Endothelial cell of umbilical vein (primary cell): ENCODE measurements at regions not wholly inside any gene's neighbourhood (a gene's known extent, or its start where the extent isn't known, plus 50 kb on each side); places are given as distances from the start of the nearest gene placed in this dataset.

Experiments used
- BruUV-seq: library from RNA; stranded (reverse); fragments of 400-500 nt; replicated peaks from 2 replicates; lab custom pipeline; 2021; lab: Mats Ljungman, UMichigan
- CTCF ChIA-PET: fragments of 300-600, 350-600 bp; sonication (Branson Sonifier 250); formaldehyde crosslinking; loops from one replicate; lab custom pipeline; 2021; ENCODE audit warnings: antibody characterized with exemption, inconsistent platforms; lab: Charles Lee
- POLR2A ChIA-PET: fragments of 300-600, 350-600 bp; sonication (Branson Sonifier 250); formaldehyde crosslinking; loops from one replicate; lab custom pipeline; 2021; ENCODE audit warnings: antibody characterized with exemption, inconsistent platforms; lab: Charles Lee
- DNase-seq: peaks from one replicate; pipeline ENCODE4 v3.0.0-alpha.2; 2011; ENCODE audit warnings: low read depth, low spot score
- FAIRE-seq: peaks from 2 replicates; lab custom pipeline; 2011; peaks lifted over from hg19 to GRCh38; lab: Jason Lieb, UNC
- H2AFZ ChIP-seq: 2 replicates; pipeline ENCODE4 v1.6.0; 2012; ENCODE audit warnings: low read depth, low read length, control low read depth, inconsistent platforms
- H3K27ac ChIP-seq: 2 replicates; pipeline ENCODE4 v1.5.1; 2011; ENCODE audit warnings: low read depth, mild to moderate bottlenecking, control low read depth, low read length, moderate library complexity; ENCODE audit not compliant: insufficient read depth
- H3K27me3 ChIP-seq, 2 experiments: 2 replicates each; pipeline versions ENCODE4 v1.6.0 to v1.6.1; 2011; ENCODE audit warnings: low read length in 2 of 2, mixed read lengths in 1 of 2; ENCODE audit not compliant: control insufficient read depth in 2 of 2, insufficient read depth in 2 of 2
- H3K36me3 ChIP-seq, 2 experiments: 2 replicates in 1 of 2; 3 replicates in 1 of 2; pipeline ENCODE4 v1.5.1; 2011; ENCODE audit warnings: low read length in 2 of 2, mild to moderate bottlenecking in 1 of 2, moderate library complexity in 1 of 2; ENCODE audit not compliant: control insufficient read depth in 2 of 2, insufficient read depth in 2 of 2; ENCODE audit errors: extremely low read depth in 1 of 2
- H3K4me1 ChIP-seq: 3 replicates; pipeline ENCODE4 v1.5.1; 2011; ENCODE audit warnings: mild to moderate bottlenecking, low read length; ENCODE audit not compliant: control insufficient read depth, insufficient read depth; ENCODE audit errors: extremely low read depth
- H3K4me2 ChIP-seq: 2 replicates; pipeline ENCODE4 v1.6.1; 2011; ENCODE audit warnings: low read length, control low read depth, mixed read lengths; ENCODE audit not compliant: insufficient read depth
- H3K4me3 ChIP-seq, 3 experiments: fragments of 200-600 bp in 1 of 3; sonication (generic), shearing (Covaris generic) in 1 of 3; replicated peaks in 1 of 3; 2 replicates each; pipeline ENCODE4 v1.5.1; 2011 to 2016; ENCODE audit warnings: control low read depth in 3 of 3, low read length in 3 of 3, mild to moderate bottlenecking in 2 of 3, inconsistent platforms in 1 of 3, low read depth in 1 of 3, moderate library complexity in 1 of 3; ENCODE audit not compliant: insufficient read depth in 1 of 3
- H3K79me2 ChIP-seq: 2 replicates; pipeline ENCODE4 v1.6.0; 2012; ENCODE audit warnings: low read length, inconsistent platforms; ENCODE audit not compliant: control insufficient read depth, insufficient read depth
- H3K9ac ChIP-seq: replicated peaks from 2 replicates; pipeline ENCODE3; 2011; ENCODE audit warnings: low read length, control low read depth; ENCODE audit not compliant: insufficient read depth; ENCODE audit errors: extremely low read depth
- H3K9me1 ChIP-seq: replicated peaks from 3 replicates; pipeline ENCODE4 v1.6.0; 2011; ENCODE audit warnings: mild to moderate bottlenecking, low read length; ENCODE audit not compliant: control insufficient read depth, insufficient read depth; ENCODE audit errors: extremely low read depth
- H3K9me3 ChIP-seq: replicated peaks from 2 replicates; pipeline ENCODE4 v1.5.1; 2012; ENCODE audit warnings: low read length, inconsistent platforms; ENCODE audit not compliant: control insufficient read depth, insufficient read depth
- H4K20me1 ChIP-seq: replicated peaks from 2 replicates; pipeline ENCODE3; 2011; ENCODE audit warnings: mild to moderate bottlenecking, low read length; ENCODE audit not compliant: control insufficient read depth, insufficient read depth; ENCODE audit errors: extremely low read depth
- EZH2 ChIP-seq: IDR thresholded peaks from 2 replicates; pipeline ENCODE4 v1.6.1; 2012; ENCODE audit warnings: borderline replicate concordance, low read depth, mild to moderate bottlenecking, moderate library complexity, low read length, inconsistent platforms; ENCODE audit not compliant: severe bottlenecking
- FOS ChIP-seq: IDR thresholded peaks from 2 replicates; pipeline ENCODE4 v1.6.1; 2011; ENCODE audit warnings: mild to moderate bottlenecking, low read length, moderate library complexity, borderline replicate concordance; ENCODE audit not compliant: insufficient read depth
- GATA2 ChIP-seq: IDR thresholded peaks from 2 replicates; pipeline ENCODE4 v1.7.0; 2011; ENCODE audit warnings: low read depth, mild to moderate bottlenecking, moderate library complexity, mixed read lengths, low read length; ENCODE audit not compliant: insufficient read length, insufficient read depth
- JUN ChIP-seq: IDR thresholded peaks from 2 replicates; pipeline ENCODE4 v1.6.1; 2011; ENCODE audit warnings: borderline replicate concordance, low read depth; ENCODE audit not compliant: insufficient read length, insufficient read depth
- MAX ChIP-seq: IDR thresholded peaks from 2 replicates; pipeline ENCODE4 v1.6.1; 2011; ENCODE audit not compliant: insufficient read depth, insufficient read length
- MYC ChIP-seq: IDR thresholded peaks from one replicate; pipeline ENCODE4 v1.6.1; 2011; ENCODE audit warnings: mild to moderate bottlenecking, low read depth, low read length
- POLR2A ChIP-seq: IDR thresholded peaks from 2 replicates; pipeline ENCODE4 v1.6.1; 2012; ENCODE audit warnings: low read depth, mild to moderate bottlenecking, control low read depth, low read length
- POLR2AphosphoS5 ChIP-seq: IDR thresholded peaks from 2 replicates; pipeline ENCODE4 v1.6.1; 2012; ENCODE audit warnings: low read depth, mild to moderate bottlenecking, control low read depth, low read length, moderate library complexity; ENCODE audit not compliant: insufficient read depth
- dilution Hi-C: fragments of 300-500 bp; cut with MboI; formaldehyde crosslinking; loops from one replicate; pipeline ENCODE4 v1.15.0; 2019; ENCODE audit warnings: low sequenced_read_pairs; ENCODE audit not compliant: extremely low pct_ligation_motif_present
- intact Hi-C: fragments of 100-400 bp; cut with micrococcal nuclease; formaldehyde crosslinking; loops from one replicate; pipeline ENCODE4 v1.10.0; 2022
- TF ChIP-seq, protein P1 (sequence below), 2 donors: IDR thresholded peaks; 1 replicate in 1 of 2; 2 replicates in 1 of 2; pipeline ENCODE4 v1.5.1; 2011; ENCODE audit warnings: low read length in 2 of 2, mild to moderate bottlenecking in 2 of 2, moderate library complexity in 2 of 2, control low read depth in 1 of 2, inconsistent platforms in 1 of 2, low read depth in 1 of 2; ENCODE audit not compliant: insufficient read depth in 1 of 2; ENCODE audit errors: extremely low read depth in 1 of 2

DNA sequence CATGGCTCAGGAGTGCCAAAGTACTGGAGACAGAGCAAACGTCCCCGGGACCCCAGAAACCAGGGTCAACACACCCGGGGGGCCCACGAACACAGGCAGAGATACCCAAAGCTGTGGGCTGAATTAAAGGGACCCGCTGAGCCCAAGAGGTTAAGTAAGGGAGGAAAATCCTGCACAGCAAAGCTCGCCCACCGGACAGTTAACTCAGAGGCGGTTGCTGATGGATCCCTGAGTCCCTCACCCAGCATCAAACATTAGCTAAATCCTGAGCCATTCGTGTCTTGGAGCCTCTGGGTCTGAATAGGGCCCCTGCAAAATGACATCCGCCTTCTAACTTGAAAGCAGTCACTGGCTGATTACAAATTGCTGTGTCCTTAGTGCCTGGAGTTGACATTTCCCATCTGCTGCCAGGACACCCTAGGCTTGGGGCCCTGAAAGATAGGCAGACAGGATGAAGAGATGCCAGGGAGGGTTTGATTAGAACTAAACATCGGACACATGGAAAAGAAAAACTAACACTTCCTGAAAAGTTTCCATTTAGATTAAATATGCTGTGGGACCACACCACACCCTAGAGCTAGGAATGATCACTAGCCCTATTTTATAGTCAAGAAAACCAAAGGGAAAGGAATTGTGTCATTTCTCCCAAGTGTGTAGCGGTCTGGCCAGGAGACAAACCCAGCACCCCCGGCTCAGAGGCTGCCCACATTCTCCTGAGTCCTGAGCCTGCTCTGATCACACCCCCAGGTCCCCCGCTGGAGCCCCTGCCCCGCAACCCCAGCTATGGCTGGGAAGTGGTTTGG is 239.3 kb downstream of the NPHP4 start:
- no peaks in the 10 kb centered on the region for H3K9me3 ChIP-seq
- no peaks in the 10 kb centered on the region for H3K27me3 ChIP-seq
- no peak overlapping the region for H2AFZ ChIP-seq
- dilution Hi-C loops = no loop called here
- H3K4me3 ChIP-seq = no peak overlapping the region
- no peak overlapping the region for H3K9ac ChIP-seq
- no peak for DNase-seq
- TF ChIP-seq GATA2 = no peak
- TF ChIP-seq EZH2 = no peak
- TF ChIP-seq MYC = no peak
- TF ChIP-seq MAX = no peak
- TF ChIP-seq POLR2AphosphoS5 = no peak
- TF ChIP-seq POLR2A = no peak
- no peak for TF ChIP-seq FOS
- TF ChIP-seq, protein P1, sequence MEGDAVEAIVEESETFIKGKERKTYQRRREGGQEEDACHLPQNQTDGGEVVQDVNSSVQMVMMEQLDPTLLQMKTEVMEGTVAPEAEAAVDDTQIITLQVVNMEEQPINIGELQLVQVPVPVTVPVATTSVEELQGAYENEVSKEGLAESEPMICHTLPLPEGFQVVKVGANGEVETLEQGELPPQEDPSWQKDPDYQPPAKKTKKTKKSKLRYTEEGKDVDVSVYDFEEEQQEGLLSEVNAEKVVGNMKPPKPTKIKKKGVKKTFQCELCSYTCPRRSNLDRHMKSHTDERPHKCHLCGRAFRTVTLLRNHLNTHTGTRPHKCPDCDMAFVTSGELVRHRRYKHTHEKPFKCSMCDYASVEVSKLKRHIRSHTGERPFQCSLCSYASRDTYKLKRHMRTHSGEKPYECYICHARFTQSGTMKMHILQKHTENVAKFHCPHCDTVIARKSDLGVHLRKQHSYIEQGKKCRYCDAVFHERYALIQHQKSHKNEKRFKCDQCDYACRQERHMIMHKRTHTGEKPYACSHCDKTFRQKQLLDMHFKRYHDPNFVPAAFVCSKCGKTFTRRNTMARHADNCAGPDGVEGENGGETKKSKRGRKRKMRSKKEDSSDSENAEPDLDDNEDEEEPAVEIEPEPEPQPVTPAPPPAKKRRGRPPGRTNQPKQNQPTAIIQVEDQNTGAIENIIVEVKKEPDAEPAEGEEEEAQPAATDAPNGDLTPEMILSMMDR (IDR thresholded peaks at IDR 0.05; ENCODE audit: extremely low read depth in 1 of 2, insufficient read depth in 1 of 2, low read depth in 1 of 2, low read length in 2 of 2) = no peak
- TF ChIP-seq JUN = no peak
- no peaks in the 10 kb centered on the region for H3K36me3 ChIP-seq
- H3K27ac ChIP-seq = no peak overlapping the region
- no TSS peak for BruUV-seq
- H3K79me2 ChIP-seq = no peaks in the 10 kb centered on the region
- POLR2A ChIA-PET = no interaction called here
- no peaks in the 10 kb centered on the region for H3K9me1 ChIP-seq
- no peaks in the 10 kb centered on the region for H3K4me1 ChIP-seq
- CTCF ChIA-PET = interaction anchor here (1.4 kb wide), 1 partner anchor 23 kb away, joined by 3 read pairs; no protein-coding TSS in a partner anchor
- intact Hi-C loops = no loop called here
- FAIRE-seq = no peak
- H3K4me2 ChIP-seq = no peak overlapping the region
- H4K20me1 ChIP-seq = no peaks in the 10 kb centered on the region
